Ishikawa (cell line): ENCODE measurements at regions not wholly inside any gene's neighbourhood (a gene's known extent, or its start where the extent isn't known, plus 50 kb on each side); places are given as distances from the start of the nearest gene placed in this dataset.

Source experiments
- CEBPB ChIP-seq: IDR thresholded peaks from 2 replicates; pipeline ENCODE4 v1.6.1; 2012
- CREB1 ChIP-seq: IDR thresholded peaks from 2 replicates; pipeline ENCODE4 v1.6.1; 2012; ENCODE audit warnings: low read depth
- EGR1 ChIP-seq: IDR thresholded peaks from 2 replicates; pipeline ENCODE4 v1.6.1; 2012
- EP300 ChIP-seq: IDR thresholded peaks from 2 replicates; pipeline ENCODE4 v1.6.1; 2012; ENCODE audit warnings: borderline replicate concordance
- FOXM1 ChIP-seq: IDR thresholded peaks from 2 replicates; pipeline ENCODE4 v1.6.1; 2012; ENCODE audit warnings: low read depth, borderline replicate concordance
- MAX ChIP-seq: IDR thresholded peaks from 2 replicates; pipeline ENCODE4 v1.6.1; 2012
- NFIC ChIP-seq: IDR thresholded peaks from 2 replicates; pipeline ENCODE4 v1.6.1; 2012
- RAD21 ChIP-seq: IDR thresholded peaks from 2 replicates; pipeline ENCODE4 v1.6.1; 2012; ENCODE audit warnings: low read depth
- REST ChIP-seq: IDR thresholded peaks from 2 replicates; pipeline ENCODE4 v1.6.1; 2012; ENCODE audit warnings: low read depth, mild to moderate bottlenecking
- TAF1 ChIP-seq: IDR thresholded peaks from 2 replicates; pipeline ENCODE4 v1.6.1; 2012; ENCODE audit warnings: low read depth, mild to moderate bottlenecking
- TCF12 ChIP-seq: IDR thresholded peaks from 2 replicates; pipeline ENCODE4 v1.6.1; 2012; ENCODE audit warnings: low read depth
- TEAD4 ChIP-seq: IDR thresholded peaks from 2 replicates; pipeline ENCODE4 v1.6.1; 2012
- YY1 ChIP-seq: IDR thresholded peaks from 2 replicates; pipeline ENCODE4 v1.6.1; 2012; ENCODE audit warnings: low read depth
- ZBTB7A ChIP-seq: IDR thresholded peaks from 2 replicates; pipeline ENCODE4 v1.6.1; 2012; ENCODE audit warnings: low read depth
- TF ChIP-seq, protein P1 (sequence below): IDR thresholded peaks from 2 replicates; pipeline ENCODE4 v1.6.1; 2012

DNA sequence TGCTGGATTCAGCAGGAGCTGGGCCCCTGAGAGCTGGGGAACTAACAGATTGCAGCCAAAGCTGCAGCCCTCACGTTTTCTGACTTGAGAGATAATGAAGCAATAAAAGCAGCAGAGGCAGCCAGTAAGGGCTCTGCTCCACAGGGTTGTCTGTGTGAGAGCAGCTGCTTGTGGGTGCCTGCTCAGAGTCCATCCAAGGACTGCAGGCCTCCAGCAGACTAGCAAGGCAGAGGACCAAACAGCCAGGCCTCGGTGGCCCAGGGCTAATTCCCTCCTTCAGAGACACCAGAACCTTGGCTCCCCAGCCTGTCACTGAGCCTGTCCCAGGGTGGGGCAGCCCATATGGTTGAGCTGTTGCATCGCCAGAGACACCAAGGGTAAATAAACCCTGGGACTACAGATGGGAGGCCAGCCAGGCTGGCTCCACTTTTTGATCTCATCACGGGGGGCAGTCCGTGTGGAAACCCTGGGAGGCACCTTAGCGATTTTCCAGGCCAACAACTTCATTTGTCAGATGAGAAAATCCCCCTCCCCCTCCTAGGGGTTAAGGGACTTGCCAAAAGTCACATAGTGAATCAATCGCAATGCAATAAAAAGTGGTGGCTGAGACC lies 229.2 kb downstream of the WDR11 start:
- TF ChIP-seq YY1 (no peak), EGR1 (no peak), REST (no peak), MAX (no peak), CREB1 (no peak), TCF12 (no peak), ZBTB7A (no peak), CEBPB (no peak), FOXM1 (no peak), NFIC (no peak), RAD21 (no peak), EP300 (no peak), TAF1 (no peak), TEAD4 (no peak)
- TF ChIP-seq, protein P1, sequence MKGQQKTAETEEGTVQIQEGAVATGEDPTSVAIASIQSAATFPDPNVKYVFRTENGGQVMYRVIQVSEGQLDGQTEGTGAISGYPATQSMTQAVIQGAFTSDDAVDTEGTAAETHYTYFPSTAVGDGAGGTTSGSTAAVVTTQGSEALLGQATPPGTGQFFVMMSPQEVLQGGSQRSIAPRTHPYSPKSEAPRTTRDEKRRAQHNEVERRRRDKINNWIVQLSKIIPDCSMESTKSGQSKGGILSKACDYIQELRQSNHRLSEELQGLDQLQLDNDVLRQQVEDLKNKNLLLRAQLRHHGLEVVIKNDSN: no peak

- TF ChIP-seq CEBPB: no peak
- no peak for TF ChIP-seq CREB1
- TF ChIP-seq REST: no peak
- TF ChIP-seq NFIC: no peak
- no peak for TF ChIP-seq ZBTB7A
- no peak for TF ChIP-seq MAX
- TF ChIP-seq TAF1: no peak
- TF ChIP-seq, protein P1: no peak
- no peak for TF ChIP-seq RAD21
- no peak for TF ChIP-seq YY1
- no peak for TF ChIP-seq TEAD4
- no peak for TF ChIP-seq EGR1
- no peak for TF ChIP-seq TCF12
- no peak for TF ChIP-seq FOXM1
- no peak for TF ChIP-seq EP300
These were observed 230.1 kb downstream of the WDR11 start for GRCh38 chr10:121081306-121081705.

GRCh38 chr10:121082984-121083383 lies 231.8 kb downstream of the WDR11 start:
- TF ChIP-seq FOXM1 (no peak), NFIC (no peak), CEBPB (no peak)

- no peak for TF ChIP-seq TAF1
- no peak for TF ChIP-seq CEBPB
- TF ChIP-seq, protein P1: no peak
- TF ChIP-seq REST: no peak
- no peak for TF ChIP-seq CREB1
- TF ChIP-seq EP300: no peak
- TF ChIP-seq ZBTB7A: no peak
- TF ChIP-seq TEAD4: no peak
- TF ChIP-seq FOXM1: no peak
These were observed 233.0 kb downstream of the WDR11 start for GRCh38 chr10:121084016-121084674.
